H9 (cell line): ENCODE measurements at regions not wholly inside any gene's neighbourhood (a gene's known extent, or its start where the extent isn't known, plus 50 kb on each side); places are given as distances from the start of the nearest gene placed in this dataset.
A peak's percentile ranks its signal among the peaks of the same experiment; 100 is the strongest.

Experiments used
- DNase-seq: peaks from one replicate; pipeline ENCODE4 v3.0.0-alpha.2; 2017
- H2AFZ ChIP-seq: one replicate; pipeline ENCODE4 v1.6.1; 2013; ENCODE audit warnings: mild to moderate bottlenecking, low read length, control low read depth, moderate library complexity
- H2AK5ac ChIP-seq: 2 replicates; pipeline ENCODE4 v1.6.1; 2013; ENCODE audit warnings: low read length, control low read depth, mixed read lengths; ENCODE audit not compliant: insufficient read length
- H2BK120ac ChIP-seq: one replicate; pipeline ENCODE4 v1.6.1; 2013; ENCODE audit warnings: low read depth, mild to moderate bottlenecking, low read length, control low read depth, inconsistent platforms; ENCODE audit not compliant: poor library complexity, severe bottlenecking
- H2BK12ac ChIP-seq: 2 replicates; pipeline ENCODE4 v1.6.1; 2013; ENCODE audit warnings: low read length, control low read depth, mixed read lengths, low read depth; ENCODE audit not compliant: insufficient read length
- H2BK15ac ChIP-seq: 2 replicates; pipeline ENCODE4 v1.6.1; 2013; ENCODE audit warnings: low read depth, low read length, control low read depth
- H2BK20ac ChIP-seq: one replicate; pipeline ENCODE4 v1.6.1; 2013; ENCODE audit warnings: low read depth, mild to moderate bottlenecking, low read length, control low read depth, inconsistent platforms; ENCODE audit not compliant: poor library complexity, severe bottlenecking
- H2BK5ac ChIP-seq: 2 replicates; pipeline ENCODE4 v1.6.1; 2013; ENCODE audit warnings: low read length, control low read depth, mixed read lengths; ENCODE audit not compliant: insufficient read length
- H3K14ac ChIP-seq: 2 replicates; pipeline ENCODE4 v1.6.1; 2013; ENCODE audit warnings: low read length, control low read depth; ENCODE audit not compliant: insufficient read depth
- H3K18ac ChIP-seq: 2 replicates; pipeline ENCODE4 v1.6.1; 2013; ENCODE audit warnings: low read depth, mild to moderate bottlenecking, mixed read lengths, low read length, control low read depth; ENCODE audit not compliant: insufficient read length
- H3K23ac ChIP-seq: 2 replicates; pipeline ENCODE4 v1.6.1; 2013; ENCODE audit warnings: low read length, control low read depth, mixed read lengths, low read depth; ENCODE audit not compliant: insufficient read length
- H3K23me2 ChIP-seq: 2 replicates; pipeline ENCODE4 v1.6.1; 2013; ENCODE audit warnings: low read depth, mild to moderate bottlenecking, mixed read lengths, low read length, control low read depth; ENCODE audit not compliant: insufficient read length, poor library complexity, severe bottlenecking
- H3K27ac ChIP-seq: 2 replicates; pipeline ENCODE4 v1.5.1; 2013; ENCODE audit warnings: low read length, control low read depth, mixed read lengths, low read depth; ENCODE audit not compliant: insufficient read length
- H3K27me3 ChIP-seq: 2 replicates; pipeline ENCODE4 v1.6.1; 2013; ENCODE audit warnings: low read length, control low read depth, inconsistent platforms; ENCODE audit not compliant: insufficient read depth
- H3K4ac ChIP-seq: 2 replicates; pipeline ENCODE4 v1.6.1; 2013; ENCODE audit warnings: low read depth, mild to moderate bottlenecking, control low read depth, inconsistent platforms, low read length, moderate library complexity
- H3K4me1 ChIP-seq: 2 replicates; pipeline ENCODE4 v1.6.1; 2013; ENCODE audit warnings: low read length, control low read depth, inconsistent platforms; ENCODE audit not compliant: insufficient read depth
- H3K4me2 ChIP-seq: 2 replicates; pipeline ENCODE4 v1.6.1; 2013; ENCODE audit warnings: low read length, control low read depth, mixed read lengths; ENCODE audit not compliant: insufficient read length, insufficient read depth
- H3K56ac ChIP-seq: 2 replicates; pipeline ENCODE4 v1.6.1; 2013; ENCODE audit warnings: low read depth, mild to moderate bottlenecking, mixed read lengths, low read length, control low read depth; ENCODE audit not compliant: insufficient read length
- H3K79me1 ChIP-seq: 2 replicates; pipeline ENCODE4 v1.6.1; 2013; ENCODE audit warnings: low read depth, mild to moderate bottlenecking, moderate library complexity, low read length, control low read depth, inconsistent platforms; ENCODE audit not compliant: insufficient read depth, poor library complexity, severe bottlenecking
- H3K79me2 ChIP-seq: 2 replicates; pipeline ENCODE4 v1.6.1; 2013; ENCODE audit warnings: low read length, control low read depth, inconsistent platforms; ENCODE audit not compliant: insufficient read depth
- H3K9ac ChIP-seq: 2 replicates; pipeline ENCODE4 v1.6.1; 2013; ENCODE audit warnings: low read length, control low read depth, mixed read lengths; ENCODE audit not compliant: insufficient read length; ENCODE audit errors: extremely low read depth
- H3K9me3 ChIP-seq: one replicate; pipeline ENCODE4 v1.6.1; 2013; ENCODE audit warnings: low read depth, low read length, inconsistent platforms; ENCODE audit not compliant: control insufficient read depth
- H3T11ph ChIP-seq: one replicate; pipeline ENCODE4 v1.6.1; 2013; ENCODE audit warnings: mild to moderate bottlenecking, low read length, control low read depth, inconsistent platforms
- H4K20me1 ChIP-seq: one replicate; pipeline ENCODE4 v1.6.1; 2013; ENCODE audit not compliant: control insufficient read depth, insufficient read length, insufficient read depth
- H4K5ac ChIP-seq: 2 replicates; pipeline ENCODE4 v1.6.1; 2013; ENCODE audit warnings: low read depth, mild to moderate bottlenecking, mixed read lengths, low read length, control low read depth; ENCODE audit not compliant: insufficient read length
- H4K8ac ChIP-seq: replicated peaks from 2 replicates; pipeline ENCODE4 v1.6.1; 2013; ENCODE audit warnings: low read length, control low read depth, mixed read lengths, low read depth; ENCODE audit not compliant: insufficient read length
- H4K91ac ChIP-seq: 2 replicates; pipeline ENCODE4 v1.6.1; 2013; ENCODE audit warnings: low read depth, mild to moderate bottlenecking, moderate library complexity, mixed read lengths, low read length, control low read depth; ENCODE audit not compliant: insufficient read length
- H3K27ac Mint-ChIP-seq, 3 experiments: 2 replicates in 2 of 3; 3 replicates in 1 of 3; pipeline ENCODE4 v1.8.0; 2020 to 2021; ENCODE audit warnings: mixed read lengths in 3 of 3, mild to moderate bottlenecking in 1 of 3, moderate library complexity in 1 of 3
- H3K27me3 Mint-ChIP-seq: 2 replicates; pipeline ENCODE4 v1.8.0; 2021; ENCODE audit warnings: low read depth, mild to moderate bottlenecking, moderate library complexity, mixed read lengths
- H3K36me3 Mint-ChIP-seq, 3 experiments: 2 replicates in 2 of 3; 3 replicates in 1 of 3; pipeline ENCODE4 v1.8.0; 2020 to 2021; ENCODE audit warnings: low read depth in 3 of 3, mixed read lengths in 3 of 3; ENCODE audit not compliant: insufficient read depth in 1 of 3
- H3K4me1 Mint-ChIP-seq, 2 experiments: 2 replicates each; pipeline ENCODE4 v1.8.0; 2020; ENCODE audit warnings: mixed read lengths in 2 of 2
- H3K4me3 Mint-ChIP-seq, 2 experiments: 2 replicates in 1 of 2; 3 replicates in 1 of 2; pipeline ENCODE4 v1.8.0; 2020 to 2021; ENCODE audit warnings: mild to moderate bottlenecking in 2 of 2, mixed read lengths in 2 of 2, moderate library complexity in 1 of 2
- H3K9me3 Mint-ChIP-seq, 2 experiments: 2 replicates in 1 of 2; 3 replicates in 1 of 2; pipeline ENCODE4 v1.8.0; 2020; ENCODE audit warnings: mild to moderate bottlenecking in 2 of 2, mixed read lengths in 2 of 2, moderate library complexity in 1 of 2
- CTCF ChIP-seq: fragments of 200-600 bp; sonication (generic); conservative IDR thresholded peaks from 3 replicates; pipeline ENCODE4 v1.8.0; 2021; ENCODE audit warnings: antibody characterized with exemption, mild to moderate bottlenecking
- WGBS: extraction: QIAGEN DNeasy Blood & Tissue Kit; methylation state at CpG from one replicate; pipeline ENCODE4 v1.1.7; 2013; ENCODE audit warnings: missing lambda C conversion rate, low lambda C conversion rate, mixed read lengths; ENCODE audit not compliant: insufficient read length; ENCODE audit errors: extremely low coverage; 5-methylcytosine and 5-hydroxymethylcytosine counted together

- H4K20me1 ChIP-seq: no peaks in the 10 kb centered on the region
- no peaks in the 10 kb centered on the region for H3K23me2 ChIP-seq
- H3K36me3 Mint-ChIP-seq: no peaks in the 10 kb centered on the region; a peak in 1 of 7 replicates
- no peak overlapping the region for H2BK12ac ChIP-seq
- H3K4me1 ChIP-seq: no peaks in the 10 kb centered on the region
- H3K27ac Mint-ChIP-seq: no peak overlapping the region
- H2BK120ac ChIP-seq: no peak overlapping the region
- H2AK5ac ChIP-seq: no peak overlapping the region
- H3K79me2 ChIP-seq: no peaks in the 10 kb centered on the region
- no peak overlapping the region for H3K18ac ChIP-seq
- no peak overlapping the region for H3T11ph ChIP-seq
- H2AFZ ChIP-seq: no peak overlapping the region
- H3K27ac ChIP-seq: no peak overlapping the region
- no peak overlapping the region for H2BK15ac ChIP-seq
- H3K4me3 Mint-ChIP-seq: no peak overlapping the region
- H4K91ac ChIP-seq: no peak overlapping the region
- peaks cover 0 to 3% of the 10 kb centered on the region in 2 experiments; a peak in 3 of 5 replicates for H3K9me3 Mint-ChIP-seq
- no peak overlapping the region for H2BK5ac ChIP-seq
- no peak overlapping the region for H2BK20ac ChIP-seq
- no peak overlapping the region for H3K23ac ChIP-seq
- H3K27me3 ChIP-seq: no peaks in the 10 kb centered on the region; the same call in 1 of the 2 replicates
- no peaks in the 10 kb centered on the region for H3K79me1 ChIP-seq
- H3K9ac ChIP-seq: no peak overlapping the region
- no peak overlapping the region for H3K14ac ChIP-seq
- no peak overlapping the region for H3K4ac ChIP-seq
- no peak overlapping the region for H3K56ac ChIP-seq
- H3K4me1 Mint-ChIP-seq: peaks cover 12 to 14% of the 10 kb centered on the region in 2 experiments
- no peak overlapping the region for H4K8ac ChIP-seq
- no peak for TF ChIP-seq CTCF
- DNase-seq: peak; percentile 30
- no CpG with 5 or more reads among the region's 8 CpGs for WGBS
- no peak overlapping the region for H3K4me2 ChIP-seq
- H4K5ac ChIP-seq: no peak overlapping the region
- H3K27me3 Mint-ChIP-seq: peaks cover 11% of the 10 kb centered on the region
- H3K9me3 ChIP-seq: no peaks in the 10 kb centered on the region
Observed at GRCh38 chr10:8189458-8189857, 135.0 kb downstream of the GATA3 start.
